ENCODE measurements at regions not wholly inside any gene's neighbourhood (a gene's known extent, or its start where the extent isn't known, plus 50 kb on each side); places are given as distances from the start of the nearest gene placed in this dataset.

- DNase-seq: no peak
Observed at GRCh38 chr16:54467398-54467797, 180.8 kb upstream of the IRX3 start.

- DNase-seq: no peak
Observed at GRCh38 chr16:54466233-54466632, 179.6 kb upstream of the IRX3 start.

- no peak for DNase-seq
Observed at GRCh38 chr16:54465063-54465462, 178.5 kb upstream of the IRX3 start.

GRCh38 chr16:54462771-54463170, 176.2 kb upstream of the IRX3 start:
- no peak for DNase-seq

GRCh38 chr16:54462151-54462651, 175.6 kb upstream of the IRX3 start:
- DNase-seq: no peak

- no peak for DNase-seq
Observed at GRCh38 chr16:54460263-54460860, 173.8 kb upstream of the IRX3 start.

- DNase-seq: peak; percentile 79
Observed at GRCh38 chr16:54459509-54460262, 173.1 kb upstream of the IRX3 start.

GRCh38 chr16:54458923-54459322, 172.3 kb upstream of the IRX3 start:
- DNase-seq: no peak

- no peak for DNase-seq
Observed at GRCh38 chr16:54456291-54456690, 169.7 kb upstream of the IRX3 start.

GRCh38 chr16:54455030-54455725, 168.6 kb upstream of the IRX3 start:
- DNase-seq: no peak

GRCh38 chr16:54454616-54455015, 168.0 kb upstream of the IRX3 start:
- DNase-seq: no peak

GRCh38 chr16:54453871-54454270, 167.3 kb upstream of the IRX3 start:
- no peak for DNase-seq

GRCh38 chr16:54447576-54448440, 161.2 kb upstream of the IRX3 start:
- peak; percentile 24 for DNase-seq

- peak; percentile 92 for DNase-seq
Observed at GRCh38 chr16:54446639-54447038, 160.1 kb upstream of the IRX3 start.

- DNase-seq: no peak
Observed at GRCh38 chr16:54444851-54445458, 158.4 kb upstream of the IRX3 start.

GRCh38 chr16:54443839-54444238, 157.3 kb upstream of the IRX3 start:
- DNase-seq: no peak

- no peak for DNase-seq
Observed at GRCh38 chr16:54443352-54443751, 156.8 kb upstream of the IRX3 start.

GRCh38 chr16:54442864-54443263, 156.3 kb upstream of the IRX3 start:
- DNase-seq: no peak

- no peak for DNase-seq
Observed at GRCh38 chr16:54438469-54438868, 151.9 kb upstream of the IRX3 start.

- DNase-seq: no peak
Observed at GRCh38 chr16:54437921-54438320, 151.3 kb upstream of the IRX3 start.

- peak; percentile 38 for DNase-seq
Observed at GRCh38 chr16:54437401-54437800, 150.8 kb upstream of the IRX3 start.

GRCh38 chr16:54436346-54436745, 149.8 kb upstream of the IRX3 start:
- no peak for DNase-seq
